Stomach (tissue), 4 donors: ENCODE measurements at regions not wholly inside any gene's neighbourhood (a gene's known extent, or its start where the extent isn't known, plus 50 kb on each side); places are given as distances from the start of the nearest gene placed in this dataset.

Experiments
- CTCF ChIP-seq, 7 experiments: fragments of 450-650 bp in 4 of 7; fragments of 200-600 bp in 3 of 7; sonication (generic) in 3 of 7; IDR thresholded peaks; one replicate each; pipeline ENCODE4 v1.5.1; 2016 to 2019; ENCODE audit warnings: antibody characterized with exemption in 7 of 7, control low read depth in 2 of 7, mild to moderate bottlenecking in 1 of 7
- EP300 ChIP-seq: sonication (generic); formaldehyde crosslinking; IDR thresholded peaks from one replicate; pipeline ENCODE4 v1.6.1; 2017; ENCODE audit warnings: antibody characterized with exemption
- POLR2A ChIP-seq, 4 donors: fragments of 450-650 bp; IDR thresholded peaks; one replicate each; pipeline ENCODE4 v1.6.1; 2016; ENCODE audit warnings: antibody characterized with exemption in 4 of 4, control low read depth in 2 of 4, mild to moderate bottlenecking in 1 of 4, moderate library complexity in 1 of 4
- POLR2AphosphoS5 ChIP-seq, 3 donors: sonication (generic); formaldehyde crosslinking; IDR thresholded peaks; one replicate each; pipeline ENCODE4 v1.6.1; 2016; ENCODE audit warnings: antibody characterized with exemption in 3 of 3

- TF ChIP-seq POLR2A (IDR thresholded peaks at IDR 0.05): no peak
- TF ChIP-seq POLR2AphosphoS5 (IDR thresholded peaks at IDR 0.05): no peak
- TF ChIP-seq CTCF (IDR thresholded peaks at IDR 0.05): no peak
- TF ChIP-seq EP300: no peak
Observed at GRCh38 chr18:22828171-22828570, 105.0 kb upstream of the RBBP8 start.
